HG03521 (cell line): ENCODE measurements at regions not wholly inside any gene's neighbourhood (a gene's known extent, or its start where the extent isn't known, plus 50 kb on each side); places are given as distances from the start of the nearest gene placed in this dataset.
"Not testable (repeated sequence)": the region's sequence is repeated elsewhere in the genome, so short reads cannot be mapped to it uniquely, and the experiment has no call there.

Experiments
- ATAC-seq: cut with Tn5 transposase; IDR thresholded peaks from one replicate; pipeline ENCODE4 v1.9.1; 2021; ENCODE audit warnings: mild to moderate bottlenecking, moderate library complexity; ENCODE audit not compliant: unreplicated experiment

GRCh38 chr16:47872225-47872624 lies 283.6 kb downstream of the ABCC12 start:
- no peak for ATAC-seq

- no peak for ATAC-seq
These were observed 289.4 kb downstream of the ABCC12 start for GRCh38 chr16:47866423-47866822.

- no peak for ATAC-seq
These were observed 290.4 kb downstream of the ABCC12 start for GRCh38 chr16:47865337-47865855.

- not testable (repeated sequence) for ATAC-seq
These were observed 291.5 kb downstream of the ABCC12 start for GRCh38 chr16:47864262-47864661.

GRCh38 chr16:47861999-47862398 lies 293.8 kb downstream of the ABCC12 start:
- no peak for ATAC-seq

DNA sequence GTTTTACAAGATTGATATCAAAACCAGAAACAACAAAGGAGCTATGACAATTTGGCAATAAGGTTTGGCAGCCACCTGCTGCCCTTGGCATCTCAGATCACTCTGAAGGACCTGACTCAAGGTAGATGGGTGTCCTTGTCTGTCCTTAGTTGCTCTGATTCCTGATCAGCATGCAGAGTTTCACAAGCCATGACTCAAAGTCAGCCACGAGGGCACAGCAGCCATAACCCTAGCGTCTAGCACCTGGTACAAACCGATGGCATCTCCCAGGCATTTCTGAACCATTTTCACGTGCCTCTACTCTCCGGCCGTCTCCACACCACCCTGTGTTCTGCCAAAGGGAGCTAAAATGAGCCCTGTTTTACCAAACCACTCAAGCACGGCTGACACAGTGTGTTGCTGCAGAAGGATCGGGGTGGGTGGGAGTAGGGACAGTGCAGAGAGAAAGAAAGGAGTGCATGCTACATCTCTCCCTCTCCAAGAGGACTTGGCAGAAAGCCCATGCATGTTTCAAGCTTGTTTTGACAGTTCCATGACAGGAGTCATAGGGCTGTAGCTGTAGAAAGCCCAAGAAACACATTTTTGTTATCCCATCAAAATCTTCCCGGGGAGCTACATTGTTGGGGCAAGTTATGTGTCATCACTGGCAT lies 297.3 kb downstream of the ABCC12 start:
- ATAC-seq, result no peak

GRCh38 chr16:47855431-47855830 lies 300.4 kb downstream of the ABCC12 start:
- no peak for ATAC-seq

DNA sequence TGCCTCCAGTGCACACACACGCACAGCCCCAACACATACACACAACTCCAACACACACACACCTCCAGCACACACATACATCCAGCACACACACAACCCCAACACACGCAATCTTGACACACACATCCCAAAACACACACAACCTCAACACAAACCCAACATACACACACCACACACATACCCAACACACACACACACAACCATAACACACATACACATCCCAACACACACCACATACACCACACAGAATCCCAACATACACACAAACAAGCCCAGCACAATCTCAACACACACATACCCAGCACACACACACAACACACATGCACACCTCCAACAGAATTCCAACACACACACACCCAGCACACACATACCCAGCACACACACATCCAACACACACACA lies 301.1 kb downstream of the ABCC12 start:
- ATAC-seq, result no peak

- no peak for ATAC-seq
These were observed 302.8 kb downstream of the ABCC12 start for GRCh38 chr16:47852991-47853390.

GRCh38 chr16:47851146-47851545 lies 304.6 kb downstream of the ABCC12 start:
- no peak for ATAC-seq

DNA sequence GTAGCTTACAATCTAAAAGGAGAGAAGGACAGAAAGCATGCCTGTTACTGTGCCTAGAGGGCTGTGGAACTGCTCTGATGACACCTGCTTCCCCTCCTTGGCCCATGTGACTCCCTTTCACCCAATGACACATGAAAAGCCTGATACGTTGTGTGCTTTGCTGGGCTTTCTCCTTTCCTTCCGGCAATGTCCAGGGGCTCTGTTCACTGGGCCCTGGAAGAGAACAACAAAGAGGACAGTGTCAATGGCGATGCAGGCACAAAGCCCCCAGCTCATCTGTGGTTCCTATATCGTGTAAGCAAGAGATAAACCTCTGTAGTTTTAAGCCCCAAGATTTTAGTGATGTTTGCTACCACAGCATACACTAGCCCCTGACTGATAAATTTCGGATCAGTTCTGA lies 306.1 kb downstream of the ABCC12 start:
- no peak for ATAC-seq

DNA sequence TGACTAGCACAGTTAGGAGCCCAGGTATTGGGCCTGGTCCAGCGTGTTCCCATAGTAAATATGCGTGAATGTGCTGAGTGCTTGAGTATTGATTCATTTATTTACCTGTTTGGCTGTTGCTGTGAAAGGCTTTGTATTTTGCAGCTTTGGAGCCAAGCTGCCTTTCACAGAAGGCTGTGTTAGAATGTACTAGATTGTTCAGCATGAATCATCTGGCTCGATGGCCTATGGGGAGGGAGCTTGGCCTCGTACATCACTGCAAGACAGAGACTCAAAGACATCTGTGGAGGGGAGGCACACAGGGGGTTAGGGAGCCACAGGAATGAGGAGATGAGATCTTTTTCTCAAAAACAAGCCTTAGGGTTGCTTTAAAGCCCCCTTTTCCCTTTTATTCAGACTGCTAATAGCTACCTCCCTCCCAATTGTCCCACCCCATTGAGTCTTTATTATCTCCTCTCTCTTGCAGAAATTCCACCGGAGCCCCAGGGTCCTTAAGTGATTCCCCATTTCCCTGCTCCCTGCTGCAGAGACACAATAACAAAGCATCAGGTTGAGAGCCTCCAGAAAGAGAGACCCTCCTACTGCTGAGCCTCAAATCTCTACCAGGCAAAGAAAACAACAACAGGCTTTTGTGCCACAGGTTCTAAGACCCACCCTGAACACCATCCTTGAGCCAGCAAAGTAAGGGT lies 307.2 kb downstream of the ABCC12 start:
- no peak for ATAC-seq

- ATAC-seq, result no peak
These were observed 308.4 kb downstream of the ABCC12 start for GRCh38 chr16:47847220-47847970.

DNA sequence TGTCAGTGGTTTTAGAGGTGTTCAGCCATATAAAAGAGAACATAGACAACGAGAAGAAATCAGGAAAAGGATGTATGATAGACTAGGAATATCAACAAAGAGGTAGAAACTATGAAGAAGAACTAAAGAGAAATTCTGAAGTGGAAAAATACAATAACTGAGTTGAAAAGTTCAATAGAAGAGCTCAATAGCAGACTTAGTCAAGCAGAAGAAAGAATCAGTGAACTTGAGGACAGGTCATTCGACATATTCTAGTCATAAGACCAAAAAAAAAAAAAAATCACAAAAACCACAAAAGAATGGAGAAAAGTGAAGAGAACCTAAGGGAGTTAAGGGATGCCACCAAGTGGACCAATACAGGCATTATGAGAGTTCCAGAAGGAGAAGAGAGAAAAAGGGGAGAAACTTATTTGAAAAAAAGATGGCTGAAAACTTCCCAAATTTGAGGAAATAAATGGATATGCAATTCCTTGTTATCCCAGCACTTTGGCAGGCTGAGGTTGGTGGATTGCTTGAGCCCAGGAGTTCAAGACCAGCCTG lies 321.2 kb downstream of the ABCC12 start:
- no peak for ATAC-seq

- ATAC-seq, result no peak
These were observed 322.0 kb downstream of the ABCC12 start for GRCh38 chr16:47833771-47834170.

DNA sequence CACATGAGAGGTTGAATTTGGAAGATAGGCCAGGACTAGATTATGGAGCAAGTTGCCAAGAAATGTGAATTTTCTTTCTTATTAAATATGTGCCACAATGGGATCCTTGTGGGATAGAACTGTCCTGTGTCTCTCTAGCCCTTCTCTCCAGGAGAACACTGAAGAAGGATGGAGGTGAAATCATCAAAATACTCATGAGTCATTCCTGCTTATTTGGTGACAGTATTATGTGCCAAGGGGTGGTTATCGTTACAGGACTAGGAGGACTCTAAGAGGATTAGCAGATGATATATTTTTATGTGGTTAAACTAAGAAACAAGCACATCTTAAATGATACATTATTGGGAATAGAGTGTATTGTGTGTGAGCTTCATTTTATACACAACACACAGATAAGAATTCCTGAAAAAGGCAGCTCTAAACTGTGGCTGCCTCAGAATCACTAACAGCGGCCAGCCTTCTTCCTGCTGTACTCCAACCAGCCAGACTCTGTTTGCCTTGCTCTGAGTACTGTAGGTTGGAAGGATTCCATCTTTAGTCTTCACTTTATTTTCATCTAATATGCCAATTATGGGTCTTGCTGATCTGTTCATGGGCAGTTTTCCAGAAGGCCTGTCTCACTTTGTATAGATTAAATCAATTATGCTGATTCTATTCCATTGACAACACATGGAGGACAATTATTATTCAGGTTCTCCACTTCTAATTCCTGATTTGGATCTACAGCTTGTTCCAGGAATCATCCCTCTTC lies 325.8 kb downstream of the ABCC12 start:
- ATAC-seq, result no peak

DNA sequence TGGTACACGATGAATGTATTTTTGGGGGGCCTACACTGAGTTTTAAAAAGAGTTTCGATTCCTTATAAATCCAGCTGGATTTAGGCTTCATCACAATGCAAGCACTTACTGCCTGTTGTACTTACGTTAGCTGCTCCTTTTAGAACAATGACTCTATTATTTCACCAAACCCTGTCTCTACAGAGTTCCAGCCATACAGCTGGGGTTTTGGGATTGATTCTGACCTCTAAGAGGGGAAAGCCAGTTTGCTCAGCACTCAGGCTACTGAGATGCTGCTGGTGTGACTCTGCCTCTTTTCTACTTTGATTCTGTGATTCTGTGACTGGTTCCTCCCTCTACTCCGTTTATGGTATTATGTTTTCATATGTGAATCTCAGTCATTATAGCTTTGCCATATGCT lies 329.7 kb downstream of the ABCC12 start:
- no peak for ATAC-seq

- ATAC-seq, result no peak
These were observed 338.7 kb downstream of the ABCC12 start for GRCh38 chr16:47817048-47817447.

DNA sequence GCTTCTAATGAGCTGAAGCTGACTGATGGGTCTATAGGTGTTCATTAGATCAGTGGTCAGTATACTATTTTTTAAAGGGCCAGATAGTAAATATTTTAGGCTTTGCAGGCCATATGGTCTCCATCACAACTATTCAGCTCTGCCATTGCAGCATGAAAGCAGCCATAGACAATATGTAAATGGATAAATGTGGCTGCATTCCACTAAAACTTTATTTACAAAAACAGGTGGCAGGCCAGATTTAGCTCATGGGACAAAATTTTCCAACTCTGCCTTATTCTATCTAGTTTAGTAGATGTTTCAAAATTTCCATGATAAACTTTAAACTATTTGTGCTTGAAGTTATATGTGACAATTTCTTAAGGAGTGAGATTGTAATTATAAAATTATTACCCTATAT lies 339.3 kb downstream of the ABCC12 start:
- ATAC-seq, result no peak

DNA sequence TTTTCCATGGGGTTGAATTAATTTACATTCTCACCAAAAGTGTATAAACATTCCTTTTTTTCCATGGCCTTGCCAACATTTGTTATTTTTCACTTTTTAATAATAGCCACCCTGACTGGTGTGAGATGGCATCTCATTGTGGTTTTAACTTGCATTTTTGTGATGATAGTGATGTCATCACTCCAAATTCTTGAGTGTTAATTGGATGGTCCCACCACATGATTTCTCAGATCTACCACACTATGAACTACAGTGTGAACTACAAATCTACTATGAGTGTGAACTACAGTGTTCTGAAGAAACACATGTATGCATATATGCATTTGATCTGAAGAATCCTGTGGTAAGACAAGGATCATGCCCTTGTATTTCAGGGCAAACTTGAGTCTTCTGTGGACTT lies 340.1 kb downstream of the ABCC12 start:
- no peak for ATAC-seq

DNA sequence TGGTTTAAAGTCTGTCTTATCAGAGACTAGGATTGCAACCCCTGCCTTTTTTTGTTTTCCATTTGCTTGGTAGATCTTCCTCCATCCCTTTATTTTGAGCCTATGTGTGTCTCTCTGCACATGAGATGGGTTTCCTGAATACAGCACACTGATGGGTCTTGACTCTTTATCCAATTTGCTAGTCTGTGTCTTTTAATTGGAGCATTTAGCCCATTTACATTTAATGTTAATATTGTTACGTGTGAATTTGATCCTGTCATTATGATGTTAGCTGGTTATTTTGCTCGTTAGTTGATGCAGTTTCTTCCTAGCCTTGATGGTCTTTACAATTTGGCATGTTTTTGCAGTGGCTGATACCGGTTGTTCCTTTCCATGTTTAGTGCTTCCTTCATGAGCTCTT lies 344.0 kb downstream of the ABCC12 start:
- ATAC-seq, result not testable (repeated sequence)
